H9 (cell line): ENCODE measurements at regions not wholly inside any gene's neighbourhood (a gene's known extent, or its start where the extent isn't known, plus 50 kb on each side); places are given as distances from the start of the nearest gene placed in this dataset.

Source experiments
- DNase-seq: peaks from one replicate; pipeline ENCODE4 v3.0.0-alpha.2; 2017
- H2AFZ ChIP-seq: one replicate; pipeline ENCODE4 v1.6.1; 2013; ENCODE audit warnings: mild to moderate bottlenecking, low read length, control low read depth, moderate library complexity
- H2AK5ac ChIP-seq: 2 replicates; pipeline ENCODE4 v1.6.1; 2013; ENCODE audit warnings: low read length, control low read depth, mixed read lengths; ENCODE audit not compliant: insufficient read length
- H2BK120ac ChIP-seq: one replicate; pipeline ENCODE4 v1.6.1; 2013; ENCODE audit warnings: low read depth, mild to moderate bottlenecking, low read length, control low read depth, inconsistent platforms; ENCODE audit not compliant: poor library complexity, severe bottlenecking
- H2BK12ac ChIP-seq: 2 replicates; pipeline ENCODE4 v1.6.1; 2013; ENCODE audit warnings: low read length, control low read depth, mixed read lengths, low read depth; ENCODE audit not compliant: insufficient read length
- H2BK15ac ChIP-seq: 2 replicates; pipeline ENCODE4 v1.6.1; 2013; ENCODE audit warnings: low read depth, low read length, control low read depth
- H2BK20ac ChIP-seq: one replicate; pipeline ENCODE4 v1.6.1; 2013; ENCODE audit warnings: low read depth, mild to moderate bottlenecking, low read length, control low read depth, inconsistent platforms; ENCODE audit not compliant: poor library complexity, severe bottlenecking
- H2BK5ac ChIP-seq: 2 replicates; pipeline ENCODE4 v1.6.1; 2013; ENCODE audit warnings: low read length, control low read depth, mixed read lengths; ENCODE audit not compliant: insufficient read length
- H3K14ac ChIP-seq: 2 replicates; pipeline ENCODE4 v1.6.1; 2013; ENCODE audit warnings: low read length, control low read depth; ENCODE audit not compliant: insufficient read depth
- H3K18ac ChIP-seq: 2 replicates; pipeline ENCODE4 v1.6.1; 2013; ENCODE audit warnings: low read depth, mild to moderate bottlenecking, mixed read lengths, low read length, control low read depth; ENCODE audit not compliant: insufficient read length
- H3K23ac ChIP-seq: 2 replicates; pipeline ENCODE4 v1.6.1; 2013; ENCODE audit warnings: low read length, control low read depth, mixed read lengths, low read depth; ENCODE audit not compliant: insufficient read length
- H3K23me2 ChIP-seq: 2 replicates; pipeline ENCODE4 v1.6.1; 2013; ENCODE audit warnings: low read depth, mild to moderate bottlenecking, mixed read lengths, low read length, control low read depth; ENCODE audit not compliant: insufficient read length, poor library complexity, severe bottlenecking
- H3K27ac ChIP-seq: 2 replicates; pipeline ENCODE4 v1.5.1; 2013; ENCODE audit warnings: low read length, control low read depth, mixed read lengths, low read depth; ENCODE audit not compliant: insufficient read length
- H3K27me3 ChIP-seq: 2 replicates; pipeline ENCODE4 v1.6.1; 2013; ENCODE audit warnings: low read length, control low read depth, inconsistent platforms; ENCODE audit not compliant: insufficient read depth
- H3K4ac ChIP-seq: 2 replicates; pipeline ENCODE4 v1.6.1; 2013; ENCODE audit warnings: low read depth, mild to moderate bottlenecking, control low read depth, inconsistent platforms, low read length, moderate library complexity
- H3K4me1 ChIP-seq: 2 replicates; pipeline ENCODE4 v1.6.1; 2013; ENCODE audit warnings: low read length, control low read depth, inconsistent platforms; ENCODE audit not compliant: insufficient read depth
- H3K4me2 ChIP-seq: 2 replicates; pipeline ENCODE4 v1.6.1; 2013; ENCODE audit warnings: low read length, control low read depth, mixed read lengths; ENCODE audit not compliant: insufficient read length, insufficient read depth
- H3K56ac ChIP-seq: 2 replicates; pipeline ENCODE4 v1.6.1; 2013; ENCODE audit warnings: low read depth, mild to moderate bottlenecking, mixed read lengths, low read length, control low read depth; ENCODE audit not compliant: insufficient read length
- H3K79me1 ChIP-seq: 2 replicates; pipeline ENCODE4 v1.6.1; 2013; ENCODE audit warnings: low read depth, mild to moderate bottlenecking, moderate library complexity, low read length, control low read depth, inconsistent platforms; ENCODE audit not compliant: insufficient read depth, poor library complexity, severe bottlenecking
- H3K79me2 ChIP-seq: 2 replicates; pipeline ENCODE4 v1.6.1; 2013; ENCODE audit warnings: low read length, control low read depth, inconsistent platforms; ENCODE audit not compliant: insufficient read depth
- H3K9ac ChIP-seq: 2 replicates; pipeline ENCODE4 v1.6.1; 2013; ENCODE audit warnings: low read length, control low read depth, mixed read lengths; ENCODE audit not compliant: insufficient read length; ENCODE audit errors: extremely low read depth
- H3K9me3 ChIP-seq: one replicate; pipeline ENCODE4 v1.6.1; 2013; ENCODE audit warnings: low read depth, low read length, inconsistent platforms; ENCODE audit not compliant: control insufficient read depth
- H3T11ph ChIP-seq: one replicate; pipeline ENCODE4 v1.6.1; 2013; ENCODE audit warnings: mild to moderate bottlenecking, low read length, control low read depth, inconsistent platforms
- H4K20me1 ChIP-seq: one replicate; pipeline ENCODE4 v1.6.1; 2013; ENCODE audit not compliant: control insufficient read depth, insufficient read length, insufficient read depth
- H4K5ac ChIP-seq: 2 replicates; pipeline ENCODE4 v1.6.1; 2013; ENCODE audit warnings: low read depth, mild to moderate bottlenecking, mixed read lengths, low read length, control low read depth; ENCODE audit not compliant: insufficient read length
- H4K8ac ChIP-seq: replicated peaks from 2 replicates; pipeline ENCODE4 v1.6.1; 2013; ENCODE audit warnings: low read length, control low read depth, mixed read lengths, low read depth; ENCODE audit not compliant: insufficient read length
- H4K91ac ChIP-seq: 2 replicates; pipeline ENCODE4 v1.6.1; 2013; ENCODE audit warnings: low read depth, mild to moderate bottlenecking, moderate library complexity, mixed read lengths, low read length, control low read depth; ENCODE audit not compliant: insufficient read length
- H3K27ac Mint-ChIP-seq, 3 experiments: 2 replicates in 2 of 3; 3 replicates in 1 of 3; pipeline ENCODE4 v1.8.0; 2020 to 2021; ENCODE audit warnings: mixed read lengths in 3 of 3, mild to moderate bottlenecking in 1 of 3, moderate library complexity in 1 of 3
- H3K27me3 Mint-ChIP-seq: 2 replicates; pipeline ENCODE4 v1.8.0; 2021; ENCODE audit warnings: low read depth, mild to moderate bottlenecking, moderate library complexity, mixed read lengths
- H3K36me3 Mint-ChIP-seq, 3 experiments: 2 replicates in 2 of 3; 3 replicates in 1 of 3; pipeline ENCODE4 v1.8.0; 2020 to 2021; ENCODE audit warnings: low read depth in 3 of 3, mixed read lengths in 3 of 3; ENCODE audit not compliant: insufficient read depth in 1 of 3
- H3K4me1 Mint-ChIP-seq, 2 experiments: 2 replicates each; pipeline ENCODE4 v1.8.0; 2020; ENCODE audit warnings: mixed read lengths in 2 of 2
- H3K4me3 Mint-ChIP-seq, 2 experiments: 2 replicates in 1 of 2; 3 replicates in 1 of 2; pipeline ENCODE4 v1.8.0; 2020 to 2021; ENCODE audit warnings: mild to moderate bottlenecking in 2 of 2, mixed read lengths in 2 of 2, moderate library complexity in 1 of 2
- H3K9me3 Mint-ChIP-seq, 2 experiments: 2 replicates in 1 of 2; 3 replicates in 1 of 2; pipeline ENCODE4 v1.8.0; 2020; ENCODE audit warnings: mild to moderate bottlenecking in 2 of 2, mixed read lengths in 2 of 2, moderate library complexity in 1 of 2
- WGBS: extraction: QIAGEN DNeasy Blood & Tissue Kit; methylation state at CpG from one replicate; pipeline ENCODE4 v1.1.7; 2013; ENCODE audit warnings: missing lambda C conversion rate, low lambda C conversion rate, mixed read lengths; ENCODE audit not compliant: insufficient read length; ENCODE audit errors: extremely low coverage; 5-methylcytosine and 5-hydroxymethylcytosine counted together
- TF ChIP-seq, protein P1 (sequence below): fragments of 200-600 bp; sonication (generic); conservative IDR thresholded peaks from 3 replicates; pipeline ENCODE4 v1.8.0; 2021; ENCODE audit warnings: antibody characterized with exemption, mild to moderate bottlenecking

DNA sequence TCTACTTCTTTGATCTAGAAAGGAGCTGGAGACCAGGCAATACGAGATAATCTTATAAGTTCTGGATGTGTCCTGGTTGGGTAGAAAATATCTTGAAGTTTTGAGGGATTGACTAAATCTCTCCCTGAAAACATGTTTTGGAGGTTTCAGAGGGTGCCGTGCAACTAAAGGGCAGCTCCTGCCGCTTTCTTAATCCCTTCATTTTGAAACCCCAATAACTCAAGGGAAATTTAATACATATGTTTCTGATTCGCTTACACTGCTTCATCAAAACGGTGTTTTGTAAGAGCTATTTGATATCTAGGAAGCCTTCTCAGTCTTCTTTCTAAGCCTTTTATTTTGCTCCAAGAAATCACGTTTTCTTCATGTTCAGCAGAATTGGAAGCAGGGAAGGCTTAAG, 129.0 kb downstream of the ASCL1 start:
- no peak overlapping the region for H2AK5ac ChIP-seq
- no peak overlapping the region for H3K4me2 ChIP-seq
- Mint-ChIP-seq H3K4me3 (no peak overlapping the region), H3K4me1 (peaks cover 31 to 42% of the 10 kb centered on the region in 2 experiments), H3K9me3 (no peaks in the 10 kb centered on the region), H3K36me3 (no peaks in the 10 kb centered on the region), H3K27me3 (no peaks in the 10 kb centered on the region), H3K27ac (no peak overlapping the region)
- H3K9ac ChIP-seq, result no peak overlapping the region
- H3K4me1 ChIP-seq, result no peaks in the 10 kb centered on the region
- no peak overlapping the region for H3K27ac ChIP-seq
- H3K79me1 ChIP-seq, result no peaks in the 10 kb centered on the region
- H2BK120ac ChIP-seq, result no peak overlapping the region
- no peak overlapping the region for H3K56ac ChIP-seq
- no peaks in the 10 kb centered on the region for H3K23me2 ChIP-seq
- no peaks in the 10 kb centered on the region for H3K9me3 ChIP-seq
- H4K8ac ChIP-seq, result no peak overlapping the region
- H3K23ac ChIP-seq, result no peak overlapping the region
- no peak overlapping the region for H2BK15ac ChIP-seq
- TF ChIP-seq, protein P1, sequence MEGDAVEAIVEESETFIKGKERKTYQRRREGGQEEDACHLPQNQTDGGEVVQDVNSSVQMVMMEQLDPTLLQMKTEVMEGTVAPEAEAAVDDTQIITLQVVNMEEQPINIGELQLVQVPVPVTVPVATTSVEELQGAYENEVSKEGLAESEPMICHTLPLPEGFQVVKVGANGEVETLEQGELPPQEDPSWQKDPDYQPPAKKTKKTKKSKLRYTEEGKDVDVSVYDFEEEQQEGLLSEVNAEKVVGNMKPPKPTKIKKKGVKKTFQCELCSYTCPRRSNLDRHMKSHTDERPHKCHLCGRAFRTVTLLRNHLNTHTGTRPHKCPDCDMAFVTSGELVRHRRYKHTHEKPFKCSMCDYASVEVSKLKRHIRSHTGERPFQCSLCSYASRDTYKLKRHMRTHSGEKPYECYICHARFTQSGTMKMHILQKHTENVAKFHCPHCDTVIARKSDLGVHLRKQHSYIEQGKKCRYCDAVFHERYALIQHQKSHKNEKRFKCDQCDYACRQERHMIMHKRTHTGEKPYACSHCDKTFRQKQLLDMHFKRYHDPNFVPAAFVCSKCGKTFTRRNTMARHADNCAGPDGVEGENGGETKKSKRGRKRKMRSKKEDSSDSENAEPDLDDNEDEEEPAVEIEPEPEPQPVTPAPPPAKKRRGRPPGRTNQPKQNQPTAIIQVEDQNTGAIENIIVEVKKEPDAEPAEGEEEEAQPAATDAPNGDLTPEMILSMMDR, result no peak
- no peaks in the 10 kb centered on the region for H3K79me2 ChIP-seq
- DNase-seq, result no peak
- WGBS, result no CpG with 5 or more reads among the region's 6 CpGs
- H3T11ph ChIP-seq, result no peak overlapping the region
- H2BK12ac ChIP-seq, result no peak overlapping the region
- no peak overlapping the region for H2BK20ac ChIP-seq
- H3K4ac ChIP-seq, result no peak overlapping the region
- no peak overlapping the region for H2AFZ ChIP-seq
- no peak overlapping the region for H4K5ac ChIP-seq
- no peak overlapping the region for H2BK5ac ChIP-seq
- H3K14ac ChIP-seq, result no peak overlapping the region
- no peak overlapping the region for H4K91ac ChIP-seq
- H3K18ac ChIP-seq, result no peak overlapping the region
- no peaks in the 10 kb centered on the region for H3K27me3 ChIP-seq
- H4K20me1 ChIP-seq, result no peaks in the 10 kb centered on the region
